Activated T-helper 2 cell treated with anti-CD3 and anti-CD28 coated beads, Interferon-gamma antibody, Interleukin-2, Interleukin-4, amounts not matched to agents 10 μg/mL and 5 μg/mL and 100 μg/mL, durations not matched to agents 14 hours and 24 hours and 36 hours (primary cell): ENCODE measurements at regions not wholly inside any gene's neighbourhood (a gene's known extent, or its start where the extent isn't known, plus 50 kb on each side); places are given as distances from the start of the nearest gene placed in this dataset.

Experiments used
- DNase-seq: peaks from one replicate; pipeline ENCODE4 v3.0.0; 2021; ENCODE audit warnings: low spot score
- H3K27ac Mint-ChIP-seq: one replicate; pipeline ENCODE4 v1.8.0; 2021; ENCODE audit warnings: mixed read lengths
- H3K27me3 Mint-ChIP-seq: one replicate; pipeline ENCODE4 v1.8.0; 2021; ENCODE audit warnings: low read depth, mixed read lengths
- H3K36me3 Mint-ChIP-seq: one replicate; pipeline ENCODE4 v1.8.0; 2021; ENCODE audit warnings: low read depth, mixed read lengths
- H3K4me1 Mint-ChIP-seq: one replicate; pipeline ENCODE4 v1.8.0; 2021; ENCODE audit warnings: low read depth, mixed read lengths
- H3K4me3 Mint-ChIP-seq: one replicate; pipeline ENCODE4 v1.8.0; 2021; ENCODE audit warnings: low read depth, mild to moderate bottlenecking, moderate library complexity, mixed read lengths
- H3K9me3 Mint-ChIP-seq: one replicate; pipeline ENCODE4 v1.8.0; 2021; ENCODE audit warnings: mixed read lengths
- intact Hi-C: fragments of 100-400 bp; cut with micrococcal nuclease; formaldehyde crosslinking; loops from one replicate; pipeline ENCODE4 v1.15.1; 2023

- H3K9me3 Mint-ChIP-seq = no peaks in the 10 kb centered on the region
- H3K4me3 Mint-ChIP-seq = no peak overlapping the region
- no peak overlapping the region for H3K27ac Mint-ChIP-seq
- DNase-seq = no peak
- no peaks in the 10 kb centered on the region for H3K4me1 Mint-ChIP-seq
- no peaks in the 10 kb centered on the region for H3K36me3 Mint-ChIP-seq
- peaks cover 35% of the 10 kb centered on the region for H3K27me3 Mint-ChIP-seq
- intact Hi-C loops = no loop called here
These were observed 189.3 kb downstream of the KLF6 start for GRCh38 chr10:3595736-3596135.

- H3K27me3 Mint-ChIP-seq = peaks cover 29% of the 10 kb centered on the region
- H3K4me1 Mint-ChIP-seq = no peaks in the 10 kb centered on the region
- no peak overlapping the region for H3K27ac Mint-ChIP-seq
- intact Hi-C loops = no loop called here
- H3K36me3 Mint-ChIP-seq = no peaks in the 10 kb centered on the region
- no peaks in the 10 kb centered on the region for H3K9me3 Mint-ChIP-seq
- no peak for DNase-seq
- H3K4me3 Mint-ChIP-seq = no peak overlapping the region
These were observed 191.4 kb downstream of the KLF6 start for GRCh38 chr10:3593611-3594010.

GRCh38 chr10:3592424-3592823 is 192.6 kb downstream of the KLF6 start:
- intact Hi-C loops = no loop called here
- Mint-ChIP-seq H3K27me3 (peaks cover 31% of the 10 kb centered on the region), H3K4me1 (no peaks in the 10 kb centered on the region), H3K27ac (no peak overlapping the region), H3K4me3 (no peak overlapping the region), H3K9me3 (no peaks in the 10 kb centered on the region), H3K36me3 (no peaks in the 10 kb centered on the region)
- DNase-seq = no peak

- no peaks in the 10 kb centered on the region for H3K9me3 Mint-ChIP-seq
- H3K27ac Mint-ChIP-seq = no peak overlapping the region
- no peaks in the 10 kb centered on the region for H3K36me3 Mint-ChIP-seq
- H3K27me3 Mint-ChIP-seq = peaks cover 23% of the 10 kb centered on the region
- intact Hi-C loops = no loop called here
- no peak overlapping the region for H3K4me3 Mint-ChIP-seq
- no peaks in the 10 kb centered on the region for H3K4me1 Mint-ChIP-seq
- DNase-seq = no peak
These were observed 196.2 kb downstream of the KLF6 start for GRCh38 chr10:3588816-3589215.

- no peaks in the 10 kb centered on the region for H3K4me1 Mint-ChIP-seq
- no peaks in the 10 kb centered on the region for H3K9me3 Mint-ChIP-seq
- H3K27me3 Mint-ChIP-seq = peaks cover 19% of the 10 kb centered on the region
- no peaks in the 10 kb centered on the region for H3K36me3 Mint-ChIP-seq
- intact Hi-C loops = no loop called here
- no peak overlapping the region for H3K4me3 Mint-ChIP-seq
- DNase-seq = no peak
- no peak overlapping the region for H3K27ac Mint-ChIP-seq
These were observed 196.7 kb downstream of the KLF6 start for GRCh38 chr10:3588346-3588745.

- no peak overlapping the region for H3K4me3 Mint-ChIP-seq
- H3K36me3 Mint-ChIP-seq = no peaks in the 10 kb centered on the region
- DNase-seq = no peak
- no peaks in the 10 kb centered on the region for H3K9me3 Mint-ChIP-seq
- no peaks in the 10 kb centered on the region for H3K4me1 Mint-ChIP-seq
- no peak overlapping the region for H3K27ac Mint-ChIP-seq
- intact Hi-C loops = no loop called here
- H3K27me3 Mint-ChIP-seq = peaks cover 18% of the 10 kb centered on the region
These were observed 199.9 kb downstream of the KLF6 start for GRCh38 chr10:3584926-3585784.

- intact Hi-C loops = no loop called here
- DNase-seq = no peak
- no peaks in the 10 kb centered on the region for H3K36me3 Mint-ChIP-seq
- no peak overlapping the region for H3K4me3 Mint-ChIP-seq
- no peak overlapping the region for H3K27ac Mint-ChIP-seq
- peaks cover 19% of the 10 kb centered on the region for H3K27me3 Mint-ChIP-seq
- H3K4me1 Mint-ChIP-seq = peaks cover 6% of the 10 kb centered on the region
- no peaks in the 10 kb centered on the region for H3K9me3 Mint-ChIP-seq
These were observed 204.4 kb downstream of the KLF6 start for GRCh38 chr10:3580565-3580964.

GRCh38 chr10:3579845-3580244 is 205.2 kb downstream of the KLF6 start:
- H3K36me3 Mint-ChIP-seq = no peaks in the 10 kb centered on the region
- H3K4me3 Mint-ChIP-seq = no peak overlapping the region
- H3K4me1 Mint-ChIP-seq = peaks cover 6% of the 10 kb centered on the region
- DNase-seq = no peak
- no peaks in the 10 kb centered on the region for H3K9me3 Mint-ChIP-seq
- intact Hi-C loops = no loop called here
- no peak overlapping the region for H3K27ac Mint-ChIP-seq
- H3K27me3 Mint-ChIP-seq = peaks cover 24% of the 10 kb centered on the region

- H3K4me1 Mint-ChIP-seq = peaks cover 6% of the 10 kb centered on the region
- no peak overlapping the region for H3K4me3 Mint-ChIP-seq
- H3K27ac Mint-ChIP-seq = no peak overlapping the region
These were observed 206.3 kb downstream of the KLF6 start for GRCh38 chr10:3578682-3579081.

GRCh38 chr10:3578159-3578558 is 206.8 kb downstream of the KLF6 start:
- H3K27ac Mint-ChIP-seq = no peak overlapping the region
- peaks cover 6% of the 10 kb centered on the region for H3K4me1 Mint-ChIP-seq

More at GRCh38 chr10:3578682-3579081, 206.3 kb downstream of the KLF6 start:
- H3K27me3 Mint-ChIP-seq = peaks cover 25% of the 10 kb centered on the region
- H3K36me3 Mint-ChIP-seq = no peaks in the 10 kb centered on the region
- intact Hi-C loops = no loop called here
- no peak for DNase-seq
- no peaks in the 10 kb centered on the region for H3K9me3 Mint-ChIP-seq

GRCh38 chr10:3574451-3574850 is 210.6 kb downstream of the KLF6 start:
- no peak overlapping the region for H3K27ac Mint-ChIP-seq
- no peaks in the 10 kb centered on the region for H3K9me3 Mint-ChIP-seq
- peaks cover 33% of the 10 kb centered on the region for H3K27me3 Mint-ChIP-seq
- peaks cover 3% of the 10 kb centered on the region for H3K4me1 Mint-ChIP-seq
- H3K36me3 Mint-ChIP-seq = no peaks in the 10 kb centered on the region
- intact Hi-C loops = no loop called here
- DNase-seq = no peak
- H3K4me3 Mint-ChIP-seq = no peak overlapping the region

More at GRCh38 chr10:3578159-3578558, 206.8 kb downstream of the KLF6 start:
- no peak for DNase-seq
- Mint-ChIP-seq H3K27me3 (peaks cover 25% of the 10 kb centered on the region), H3K9me3 (no peaks in the 10 kb centered on the region), H3K36me3 (no peaks in the 10 kb centered on the region), H3K4me3 (no peak overlapping the region)
- intact Hi-C loops = no loop called here

GRCh38 chr10:3573498-3573897 is 211.5 kb downstream of the KLF6 start:
- no peak for DNase-seq
- Mint-ChIP-seq H3K27me3 (peaks cover 30% of the 10 kb centered on the region), H3K4me3 (no peak overlapping the region), H3K9me3 (no peaks in the 10 kb centered on the region), H3K27ac (no peak overlapping the region), H3K4me1 (peaks cover 2% of the 10 kb centered on the region), H3K36me3 (no peaks in the 10 kb centered on the region)
- intact Hi-C loops = no loop called here

GRCh38 chr10:3571310-3571825 is 213.6 kb downstream of the KLF6 start:
- DNase-seq = no peak
- intact Hi-C loops = no loop called here
- no peak overlapping the region for H3K4me3 Mint-ChIP-seq

More at GRCh38 chr10:3571310-3571825, 213.6 kb downstream of the KLF6 start:
- peaks cover 16% of the 10 kb centered on the region for H3K4me1 Mint-ChIP-seq
- no peak overlapping the region for H3K27ac Mint-ChIP-seq
- no peaks in the 10 kb centered on the region for H3K36me3 Mint-ChIP-seq
- H3K9me3 Mint-ChIP-seq = no peaks in the 10 kb centered on the region
- peaks cover 30% of the 10 kb centered on the region for H3K27me3 Mint-ChIP-seq
